ENCODE measurements at regions not wholly inside any gene's neighbourhood (a gene's known extent, or its start where the extent isn't known, plus 50 kb on each side); places are given as distances from the start of the nearest gene placed in this dataset.

- in situ Hi-C loops (cut with MboI; ENCODE audit: low sequenced_read_pairs): no loop called here
Measured at GRCh38 chr5:38104497-38105230, 153.7 kb upstream of the EGFLAM start.

- in situ Hi-C loops (cut with MboI; ENCODE audit: low sequenced_read_pairs): no loop called here
Measured at GRCh38 chr5:38101897-38102296, 156.5 kb upstream of the EGFLAM start.

- in situ Hi-C loops (cut with MboI; ENCODE audit: low sequenced_read_pairs): no loop called here
Measured at GRCh38 chr5:38099205-38100168, 158.9 kb upstream of the EGFLAM start.

GRCh38 chr5:38094889-38095288 lies 163.5 kb upstream of the EGFLAM start:
- in situ Hi-C loops (cut with MboI; ENCODE audit: low sequenced_read_pairs): no loop called here

- in situ Hi-C loops (cut with MboI; ENCODE audit: low sequenced_read_pairs): no loop called here
Measured at GRCh38 chr5:38093855-38094254, 164.5 kb upstream of the EGFLAM start.

GRCh38 chr5:38086777-38087176 lies 171.6 kb upstream of the EGFLAM start:
- in situ Hi-C loops (cut with MboI; ENCODE audit: low sequenced_read_pairs): no loop called here

GRCh38 chr5:38079620-38080402 lies 178.5 kb upstream of the EGFLAM start:
- in situ Hi-C loops (cut with MboI; ENCODE audit: low sequenced_read_pairs): no loop called here

- in situ Hi-C loops (cut with MboI; ENCODE audit: low sequenced_read_pairs): no loop called here
Measured at GRCh38 chr5:38078161-38078560, 180.2 kb upstream of the EGFLAM start.

- in situ Hi-C loops (cut with MboI; ENCODE audit: low sequenced_read_pairs): no loop called here
Measured at GRCh38 chr5:38077652-38078051, 180.7 kb upstream of the EGFLAM start.

GRCh38 chr5:38071831-38072694 lies 186.3 kb upstream of the EGFLAM start:
- in situ Hi-C loops (cut with MboI; ENCODE audit: low sequenced_read_pairs): no loop called here

GRCh38 chr5:38070304-38070950 lies 187.9 kb upstream of the EGFLAM start:
- in situ Hi-C loops (cut with MboI; ENCODE audit: low sequenced_read_pairs): no loop called here

GRCh38 chr5:38069360-38069759 lies 189.0 kb upstream of the EGFLAM start:
- in situ Hi-C loops (cut with MboI; ENCODE audit: low sequenced_read_pairs): no loop called here

- in situ Hi-C loops (cut with MboI; ENCODE audit: low sequenced_read_pairs): no loop called here
Measured at GRCh38 chr5:38060354-38060753, 198.0 kb upstream of the EGFLAM start.

GRCh38 chr5:38059876-38060275 lies 198.5 kb upstream of the EGFLAM start:
- in situ Hi-C loops (cut with MboI; ENCODE audit: low sequenced_read_pairs): no loop called here

- in situ Hi-C loops (cut with MboI; ENCODE audit: low sequenced_read_pairs): no loop called here
Measured at GRCh38 chr5:38051711-38052511, 206.4 kb upstream of the EGFLAM start.

- in situ Hi-C loops (cut with MboI; ENCODE audit: low sequenced_read_pairs): no loop called here
Measured at GRCh38 chr5:38048400-38048799, 208.6 kb upstream of the GDNF start.

GRCh38 chr5:38046103-38046502 lies 206.3 kb upstream of the GDNF start:
- in situ Hi-C loops (cut with MboI; ENCODE audit: low sequenced_read_pairs): no loop called here

- in situ Hi-C loops (cut with MboI; ENCODE audit: low sequenced_read_pairs): no loop called here
Measured at GRCh38 chr5:38045446-38045845, 205.6 kb upstream of the GDNF start.

- in situ Hi-C loops (cut with MboI; ENCODE audit: low sequenced_read_pairs): no loop called here
Measured at GRCh38 chr5:38039826-38040225, 200.0 kb upstream of the GDNF start.

Data from HL-60/S4 (cell line).